GM23338 (cell line): ENCODE measurements at regions not wholly inside any gene's neighbourhood (a gene's known extent, or its start where the extent isn't known, plus 50 kb on each side); places are given as distances from the start of the nearest gene placed in this dataset.

ENCODE experiments used
- CREB1 ChIP-seq: fragments of 250-450 bp; sonication (Bioruptor Pico); IDR thresholded peaks from 2 replicates; pipeline ENCODE4 v1.5.0; 2020; ENCODE audit warnings: low read depth, mild to moderate bottlenecking, moderate library complexity
- EZH2 ChIP-seq: fragments of 200-600 bp; sonication (generic); IDR thresholded peaks from one replicate; pipeline ENCODE4 v1.8.0; 2017; ENCODE audit warnings: antibody characterized with exemption, mild to moderate bottlenecking, low read depth; ENCODE audit not compliant: unreplicated experiment
- EZH2phosphoT487 ChIP-seq: fragments of 200-600 bp; sonication (generic); IDR thresholded peaks from one replicate; pipeline ENCODE4 v1.8.1; 2018; ENCODE audit warnings: antibody characterized with exemption; ENCODE audit not compliant: unreplicated experiment
- JUNB ChIP-seq: IDR thresholded peaks from one replicate; pipeline ENCODE4 v1.6.1; 2016; ENCODE audit warnings: antibody characterized with exemption; ENCODE audit not compliant: unreplicated experiment
- NANOG ChIP-seq: IDR thresholded peaks from 2 replicates; pipeline ENCODE4 v1.6.1; 2016; ENCODE audit warnings: antibody characterized with exemption, borderline replicate concordance
- POLR2AphosphoS5 ChIP-seq: IDR thresholded peaks from 2 replicates; pipeline ENCODE4 v1.6.1; 2016; ENCODE audit warnings: antibody characterized with exemption, low read depth
- STAT1 ChIP-seq: IDR thresholded peaks from one replicate; pipeline ENCODE4 v1.6.1; 2016; ENCODE audit warnings: antibody characterized with exemption; ENCODE audit not compliant: unreplicated experiment
- ZNF114 ChIP-seq: fragments of 250-450 bp; sonication (Bioruptor Pico); IDR thresholded peaks from 2 replicates; pipeline ENCODE4 v1.5.0; 2020; ENCODE audit warnings: mild to moderate bottlenecking, moderate library complexity
- ZNF331 ChIP-seq: fragments of 250-450 bp; sonication (Bioruptor Pico); IDR thresholded peaks from 2 replicates; pipeline ENCODE4 v1.5.0; 2020; ENCODE audit warnings: low read depth, mild to moderate bottlenecking, moderate library complexity
- TF ChIP-seq, protein P1 (sequence below): IDR thresholded peaks from one replicate; pipeline ENCODE4 v1.6.1; 2018; ENCODE audit warnings: antibody characterized with exemption; ENCODE audit not compliant: unreplicated experiment
- TF ChIP-seq, protein P2 (sequence below), 2 experiments: fragments of 200-600 bp in 1 of 2; sonication (generic) in 1 of 2; conservative IDR thresholded peaks; 2 replicates each; pipeline versions ENCODE4 v1.5.1 to v1.6.1; 2016 to 2017; ENCODE audit warnings: antibody characterized with exemption in 2 of 2, low read depth in 2 of 2, mild to moderate bottlenecking in 2 of 2, moderate library complexity in 1 of 2
- TF ChIP-seq, protein P3 (sequence below): IDR thresholded peaks from 2 replicates; pipeline ENCODE4 v1.6.1; 2016; ENCODE audit warnings: antibody characterized with exemption

DNA sequence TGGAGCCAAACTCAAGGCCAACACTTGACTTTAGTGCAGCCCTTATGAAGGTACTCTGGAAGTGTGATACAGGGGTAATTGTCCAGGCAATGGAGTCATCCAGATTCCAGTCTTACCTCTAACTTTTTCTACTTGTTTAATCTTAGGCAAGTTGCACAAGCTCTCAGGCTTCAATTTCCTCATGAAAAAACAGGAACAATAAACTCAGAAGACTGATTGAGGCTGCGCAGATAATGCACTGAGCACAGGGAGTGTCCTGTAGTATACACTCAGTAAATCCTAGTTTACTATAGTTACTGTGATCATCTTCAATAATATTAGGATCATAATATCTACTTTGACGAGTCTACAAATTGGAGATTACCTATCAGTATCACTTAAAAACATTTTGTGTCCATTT, 127.5 kb upstream of the SMLR1 start:
- TF ChIP-seq, protein P1, sequence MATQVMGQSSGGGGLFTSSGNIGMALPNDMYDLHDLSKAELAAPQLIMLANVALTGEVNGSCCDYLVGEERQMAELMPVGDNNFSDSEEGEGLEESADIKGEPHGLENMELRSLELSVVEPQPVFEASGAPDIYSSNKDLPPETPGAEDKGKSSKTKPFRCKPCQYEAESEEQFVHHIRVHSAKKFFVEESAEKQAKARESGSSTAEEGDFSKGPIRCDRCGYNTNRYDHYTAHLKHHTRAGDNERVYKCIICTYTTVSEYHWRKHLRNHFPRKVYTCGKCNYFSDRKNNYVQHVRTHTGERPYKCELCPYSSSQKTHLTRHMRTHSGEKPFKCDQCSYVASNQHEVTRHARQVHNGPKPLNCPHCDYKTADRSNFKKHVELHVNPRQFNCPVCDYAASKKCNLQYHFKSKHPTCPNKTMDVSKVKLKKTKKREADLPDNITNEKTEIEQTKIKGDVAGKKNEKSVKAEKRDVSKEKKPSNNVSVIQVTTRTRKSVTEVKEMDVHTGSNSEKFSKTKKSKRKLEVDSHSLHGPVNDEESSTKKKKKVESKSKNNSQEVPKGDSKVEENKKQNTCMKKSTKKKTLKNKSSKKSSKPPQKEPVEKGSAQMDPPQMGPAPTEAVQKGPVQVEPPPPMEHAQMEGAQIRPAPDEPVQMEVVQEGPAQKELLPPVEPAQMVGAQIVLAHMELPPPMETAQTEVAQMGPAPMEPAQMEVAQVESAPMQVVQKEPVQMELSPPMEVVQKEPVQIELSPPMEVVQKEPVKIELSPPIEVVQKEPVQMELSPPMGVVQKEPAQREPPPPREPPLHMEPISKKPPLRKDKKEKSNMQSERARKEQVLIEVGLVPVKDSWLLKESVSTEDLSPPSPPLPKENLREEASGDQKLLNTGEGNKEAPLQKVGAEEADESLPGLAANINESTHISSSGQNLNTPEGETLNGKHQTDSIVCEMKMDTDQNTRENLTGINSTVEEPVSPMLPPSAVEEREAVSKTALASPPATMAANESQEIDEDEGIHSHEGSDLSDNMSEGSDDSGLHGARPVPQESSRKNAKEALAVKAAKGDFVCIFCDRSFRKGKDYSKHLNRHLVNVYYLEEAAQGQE, result no peak
- TF ChIP-seq, protein P2, sequence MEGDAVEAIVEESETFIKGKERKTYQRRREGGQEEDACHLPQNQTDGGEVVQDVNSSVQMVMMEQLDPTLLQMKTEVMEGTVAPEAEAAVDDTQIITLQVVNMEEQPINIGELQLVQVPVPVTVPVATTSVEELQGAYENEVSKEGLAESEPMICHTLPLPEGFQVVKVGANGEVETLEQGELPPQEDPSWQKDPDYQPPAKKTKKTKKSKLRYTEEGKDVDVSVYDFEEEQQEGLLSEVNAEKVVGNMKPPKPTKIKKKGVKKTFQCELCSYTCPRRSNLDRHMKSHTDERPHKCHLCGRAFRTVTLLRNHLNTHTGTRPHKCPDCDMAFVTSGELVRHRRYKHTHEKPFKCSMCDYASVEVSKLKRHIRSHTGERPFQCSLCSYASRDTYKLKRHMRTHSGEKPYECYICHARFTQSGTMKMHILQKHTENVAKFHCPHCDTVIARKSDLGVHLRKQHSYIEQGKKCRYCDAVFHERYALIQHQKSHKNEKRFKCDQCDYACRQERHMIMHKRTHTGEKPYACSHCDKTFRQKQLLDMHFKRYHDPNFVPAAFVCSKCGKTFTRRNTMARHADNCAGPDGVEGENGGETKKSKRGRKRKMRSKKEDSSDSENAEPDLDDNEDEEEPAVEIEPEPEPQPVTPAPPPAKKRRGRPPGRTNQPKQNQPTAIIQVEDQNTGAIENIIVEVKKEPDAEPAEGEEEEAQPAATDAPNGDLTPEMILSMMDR (conservative IDR thresholded peaks at IDR 0.05; ENCODE audit: low read depth in 2 of 2), result no peak
- TF ChIP-seq POLR2AphosphoS5 (no peak), EZH2phosphoT487 (no peak), CREB1 (no peak), EZH2 (no peak), ZNF331 (CRISPR knock-in tag) (no peak), NANOG (no peak), ZNF114 (CRISPR knock-in tag) (no peak), JUNB (no peak), STAT1 (no peak)
- TF ChIP-seq, protein P3, sequence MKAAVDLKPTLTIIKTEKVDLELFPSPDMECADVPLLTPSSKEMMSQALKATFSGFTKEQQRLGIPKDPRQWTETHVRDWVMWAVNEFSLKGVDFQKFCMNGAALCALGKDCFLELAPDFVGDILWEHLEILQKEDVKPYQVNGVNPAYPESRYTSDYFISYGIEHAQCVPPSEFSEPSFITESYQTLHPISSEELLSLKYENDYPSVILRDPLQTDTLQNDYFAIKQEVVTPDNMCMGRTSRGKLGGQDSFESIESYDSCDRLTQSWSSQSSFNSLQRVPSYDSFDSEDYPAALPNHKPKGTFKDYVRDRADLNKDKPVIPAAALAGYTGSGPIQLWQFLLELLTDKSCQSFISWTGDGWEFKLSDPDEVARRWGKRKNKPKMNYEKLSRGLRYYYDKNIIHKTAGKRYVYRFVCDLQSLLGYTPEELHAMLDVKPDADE, result no peak
